HFF-Myc (cell line): ENCODE measurements at regions not wholly inside any gene's neighbourhood (a gene's known extent, or its start where the extent isn't known, plus 50 kb on each side); places are given as distances from the start of the nearest gene placed in this dataset.

Experiments used
- DNase-seq: peaks from one replicate; pipeline ENCODE4 v3.0.0-alpha.2; 2011; ENCODE audit warnings: low read depth; ENCODE audit errors: extremely low read depth
- H3K4me3 ChIP-seq: replicated peaks from 2 replicates; pipeline ENCODE4 v1.5.1; 2011; ENCODE audit warnings: low read depth, mild to moderate bottlenecking, control low read depth, low read length
- TF ChIP-seq, protein P1 (sequence below): IDR thresholded peaks from 2 replicates; pipeline ENCODE4 v1.5.1; 2012; ENCODE audit warnings: mild to moderate bottlenecking, low read depth, low read length, control low read depth; ENCODE audit errors: missing control alignments

DNA sequence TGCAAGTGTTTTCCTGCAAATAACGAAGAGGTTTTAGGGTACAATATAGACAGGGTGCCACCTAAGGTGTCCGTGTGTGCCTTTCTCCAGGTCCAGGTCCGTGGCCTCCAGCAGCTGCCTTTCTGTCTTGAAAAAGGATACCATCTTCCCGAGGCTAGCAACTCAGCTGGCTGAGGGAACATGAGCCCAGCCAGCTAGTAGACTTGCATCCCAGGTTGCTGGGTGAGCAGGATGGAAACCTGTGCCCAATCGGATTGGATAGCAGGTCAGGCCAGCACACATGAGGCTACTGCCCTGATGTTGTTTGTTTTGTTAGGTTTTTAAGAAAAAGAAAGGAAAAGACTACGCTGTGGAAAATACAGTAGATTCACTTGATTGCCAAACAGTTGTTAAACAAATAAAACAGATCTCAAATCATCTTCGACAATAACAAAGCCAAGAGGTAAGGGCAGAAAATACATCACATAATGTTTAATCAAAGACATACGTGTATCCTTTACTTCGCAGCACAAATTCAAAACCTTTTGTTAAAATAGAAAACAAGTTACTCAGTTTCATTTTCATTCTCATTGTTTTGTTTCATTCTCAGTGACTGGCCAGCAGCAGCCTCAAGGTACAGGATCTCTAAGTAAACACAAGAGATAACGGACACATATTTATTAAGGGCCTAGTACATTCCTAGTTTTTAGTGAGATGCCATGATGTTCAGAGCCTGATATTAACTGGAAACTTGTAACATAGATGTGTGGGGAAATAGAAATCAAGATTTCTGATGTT lies 661.2 kb upstream of the NR2F2 start:
- DNase-seq, result no peak
- TF ChIP-seq, protein P1, sequence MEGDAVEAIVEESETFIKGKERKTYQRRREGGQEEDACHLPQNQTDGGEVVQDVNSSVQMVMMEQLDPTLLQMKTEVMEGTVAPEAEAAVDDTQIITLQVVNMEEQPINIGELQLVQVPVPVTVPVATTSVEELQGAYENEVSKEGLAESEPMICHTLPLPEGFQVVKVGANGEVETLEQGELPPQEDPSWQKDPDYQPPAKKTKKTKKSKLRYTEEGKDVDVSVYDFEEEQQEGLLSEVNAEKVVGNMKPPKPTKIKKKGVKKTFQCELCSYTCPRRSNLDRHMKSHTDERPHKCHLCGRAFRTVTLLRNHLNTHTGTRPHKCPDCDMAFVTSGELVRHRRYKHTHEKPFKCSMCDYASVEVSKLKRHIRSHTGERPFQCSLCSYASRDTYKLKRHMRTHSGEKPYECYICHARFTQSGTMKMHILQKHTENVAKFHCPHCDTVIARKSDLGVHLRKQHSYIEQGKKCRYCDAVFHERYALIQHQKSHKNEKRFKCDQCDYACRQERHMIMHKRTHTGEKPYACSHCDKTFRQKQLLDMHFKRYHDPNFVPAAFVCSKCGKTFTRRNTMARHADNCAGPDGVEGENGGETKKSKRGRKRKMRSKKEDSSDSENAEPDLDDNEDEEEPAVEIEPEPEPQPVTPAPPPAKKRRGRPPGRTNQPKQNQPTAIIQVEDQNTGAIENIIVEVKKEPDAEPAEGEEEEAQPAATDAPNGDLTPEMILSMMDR, result no peak
- no peak overlapping the region for H3K4me3 ChIP-seq

DNA sequence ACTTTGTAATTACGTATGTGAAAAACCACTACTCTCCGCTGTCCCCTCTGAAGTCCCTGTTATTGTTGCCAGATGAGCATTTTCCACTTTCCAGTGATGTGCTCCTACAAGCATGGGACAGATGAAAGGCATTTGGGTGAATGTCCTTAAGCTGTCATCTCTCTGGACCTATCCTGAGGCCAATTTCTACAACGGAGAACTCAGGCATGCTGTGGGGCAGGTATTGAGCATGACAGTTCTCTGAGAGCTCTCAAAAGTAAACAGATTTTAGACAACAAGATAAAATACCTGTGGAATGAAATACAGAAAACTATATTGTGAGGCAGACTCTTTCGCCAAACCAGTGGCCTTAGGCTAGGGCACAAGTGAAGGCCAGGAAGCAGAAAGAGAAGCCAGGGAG lies 656.5 kb upstream of the NR2F2 start:
- TF ChIP-seq, protein P1, result no peak
- no peak overlapping the region for H3K4me3 ChIP-seq
- no peak for DNase-seq

DNA sequence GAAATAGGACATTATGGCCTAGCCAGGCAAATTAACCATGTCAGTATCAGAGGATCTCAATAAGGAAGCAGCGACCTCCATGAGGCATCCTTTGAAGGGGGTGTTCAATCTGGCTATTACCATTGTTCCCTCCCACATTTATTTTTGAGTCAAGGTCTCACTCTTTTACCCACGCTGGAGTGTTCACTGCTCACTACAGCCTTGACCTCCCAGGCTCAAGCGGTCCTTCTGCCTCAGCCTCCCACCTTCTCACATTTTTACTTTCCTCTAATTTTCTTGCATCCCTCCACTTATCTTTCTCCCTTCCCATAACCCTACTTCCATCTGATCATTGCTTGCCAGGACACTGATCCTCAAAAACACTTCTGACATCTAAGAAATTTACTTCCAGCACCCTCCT lies 654.0 kb upstream of the NR2F2 start:
- TF ChIP-seq, protein P1, result no peak
- DNase-seq, result no peak
- no peak overlapping the region for H3K4me3 ChIP-seq

DNA sequence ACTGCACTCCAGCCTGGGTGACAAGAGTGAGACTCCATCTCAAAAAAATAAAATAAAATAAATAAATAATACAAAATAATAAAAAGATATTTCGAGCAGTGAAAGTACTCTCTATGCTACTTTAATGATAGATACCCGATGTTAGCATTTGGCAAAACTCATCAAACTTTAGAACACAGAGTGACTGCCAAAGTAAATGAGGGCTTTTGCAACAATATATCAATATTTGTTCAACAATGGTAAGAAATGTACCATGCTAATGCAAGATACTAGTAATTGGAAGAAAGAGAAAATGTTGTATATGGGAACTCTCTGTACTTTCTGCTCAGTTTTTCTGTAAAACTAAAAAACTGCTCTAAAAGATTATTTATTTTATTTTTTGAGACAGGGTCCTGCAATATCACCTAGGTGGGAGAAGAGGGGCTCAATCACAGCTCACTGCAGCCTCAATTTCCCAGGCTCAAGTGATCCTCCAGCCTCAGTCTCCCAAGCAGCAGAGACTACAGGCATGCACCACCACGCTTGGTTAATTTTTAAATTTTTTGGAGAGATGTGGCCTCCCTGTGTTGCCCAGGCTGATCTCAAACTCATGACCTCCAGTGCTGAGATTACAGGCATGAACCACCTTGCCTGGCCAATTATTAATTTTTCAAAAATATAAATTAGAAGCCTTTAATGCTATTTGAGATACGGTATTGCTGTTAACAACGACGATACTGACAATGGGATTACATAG lies 650.5 kb upstream of the NR2F2 start:
- no peak overlapping the region for H3K4me3 ChIP-seq
- TF ChIP-seq, protein P1, result no peak
- DNase-seq, result no peak

DNA sequence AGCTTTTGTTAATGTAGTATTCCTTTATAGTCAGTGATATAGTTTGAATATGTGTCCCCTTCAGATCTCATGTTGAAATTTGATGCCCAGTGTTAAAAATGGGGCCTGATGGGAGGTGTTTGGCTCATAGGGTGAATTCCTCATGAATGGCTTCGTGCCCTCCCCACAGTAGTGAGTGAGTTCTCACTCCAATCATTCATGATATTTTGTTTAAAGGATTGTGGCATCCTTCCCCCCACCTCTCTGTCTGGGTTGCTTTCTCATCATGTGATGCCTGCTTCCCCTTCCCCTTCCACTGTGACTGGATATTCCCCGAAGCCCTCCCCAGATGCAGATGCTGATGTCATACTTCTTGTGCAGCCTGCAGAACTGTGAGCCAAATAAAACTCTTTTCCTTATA lies 649.8 kb upstream of the NR2F2 start:
- DNase-seq, result no peak
- TF ChIP-seq, protein P1, result no peak
- H3K4me3 ChIP-seq, result no peak overlapping the region

DNA sequence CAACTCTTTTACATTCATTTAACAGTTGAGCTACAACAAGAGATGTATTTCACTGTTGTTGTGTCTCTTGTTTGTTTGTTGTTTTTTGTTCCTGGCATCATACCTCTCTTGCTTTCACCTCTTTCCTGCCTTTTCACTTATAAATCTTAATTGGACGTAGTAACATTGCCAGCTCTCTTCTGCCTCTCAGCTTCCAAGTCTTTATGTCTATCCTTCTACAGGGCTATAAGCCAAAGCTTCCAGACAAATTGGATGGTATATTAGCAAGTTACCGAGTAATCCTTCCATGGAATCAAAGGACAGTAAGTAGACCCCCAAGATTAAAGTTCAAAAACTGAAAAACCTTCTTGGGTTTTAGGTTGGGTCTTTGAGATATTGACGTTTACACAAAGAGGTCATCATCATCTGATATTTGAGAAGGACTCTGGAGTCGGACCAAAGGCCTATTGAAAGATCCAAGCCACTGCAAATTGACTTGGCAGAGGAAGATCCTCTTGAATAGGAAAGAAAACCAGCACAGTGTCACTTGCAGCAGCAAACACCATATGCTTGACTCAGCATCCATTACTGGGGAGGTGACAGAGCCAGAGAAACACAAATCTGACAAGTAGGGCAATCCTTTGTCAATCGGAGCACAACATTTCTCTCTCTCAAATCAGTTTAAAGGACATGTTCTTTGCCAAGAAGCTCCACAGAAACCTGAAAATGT lies 648.5 kb upstream of the NR2F2 start:
- TF ChIP-seq, protein P1, result no peak
- H3K4me3 ChIP-seq, result no peak overlapping the region
- DNase-seq, result no peak
